HG03064 (cell line): ENCODE measurements at regions not wholly inside any gene's neighbourhood (a gene's known extent, or its start where the extent isn't known, plus 50 kb on each side); places are given as distances from the start of the nearest gene placed in this dataset.

ENCODE experiments used
- ATAC-seq: cut with Tn5 transposase; IDR thresholded peaks from one replicate; pipeline ENCODE4 v1.9.1; 2021; ENCODE audit warnings: low read depth; ENCODE audit not compliant: unreplicated experiment

GRCh38 chr3:150077581-150078247 lies 107.0 kb upstream of the PFN2 start:
- no peak for ATAC-seq

- no peak for ATAC-seq
These were observed 106.4 kb upstream of the PFN2 start for GRCh38 chr3:150077107-150077506.

- ATAC-seq, result no peak
These were observed 105.7 kb upstream of the PFN2 start for GRCh38 chr3:150076443-150076842.

GRCh38 chr3:150075417-150075865 lies 104.7 kb upstream of the PFN2 start:
- ATAC-seq, result no peak

GRCh38 chr3:150074697-150075416 lies 104.2 kb upstream of the PFN2 start:
- ATAC-seq, result peak; percentile 58

- peak; percentile 65 for ATAC-seq
These were observed 103.6 kb upstream of the PFN2 start for GRCh38 chr3:150074277-150074676.

- no peak for ATAC-seq
These were observed 102.8 kb upstream of the PFN2 start for GRCh38 chr3:150073513-150073912.

DNA sequence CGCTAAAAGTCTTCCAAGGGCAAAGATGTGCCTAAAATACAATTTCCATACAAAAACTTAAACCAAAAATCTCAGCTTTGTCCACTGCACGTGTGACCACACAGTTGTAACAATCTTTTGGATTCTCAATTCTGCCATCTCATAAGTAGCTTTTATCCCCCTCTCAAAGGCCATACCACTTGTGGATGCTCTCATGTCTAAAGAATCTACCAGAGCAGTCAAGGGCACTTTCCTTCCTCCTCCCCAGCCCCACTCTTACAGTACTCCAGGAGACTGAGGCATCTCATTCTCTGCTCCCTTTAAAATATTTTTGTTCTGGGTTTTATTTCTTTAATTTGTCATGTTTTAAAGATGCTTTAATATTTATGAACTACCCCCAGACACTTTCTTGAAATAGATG lies 102.3 kb upstream of the PFN2 start:
- ATAC-seq, result no peak

DNA sequence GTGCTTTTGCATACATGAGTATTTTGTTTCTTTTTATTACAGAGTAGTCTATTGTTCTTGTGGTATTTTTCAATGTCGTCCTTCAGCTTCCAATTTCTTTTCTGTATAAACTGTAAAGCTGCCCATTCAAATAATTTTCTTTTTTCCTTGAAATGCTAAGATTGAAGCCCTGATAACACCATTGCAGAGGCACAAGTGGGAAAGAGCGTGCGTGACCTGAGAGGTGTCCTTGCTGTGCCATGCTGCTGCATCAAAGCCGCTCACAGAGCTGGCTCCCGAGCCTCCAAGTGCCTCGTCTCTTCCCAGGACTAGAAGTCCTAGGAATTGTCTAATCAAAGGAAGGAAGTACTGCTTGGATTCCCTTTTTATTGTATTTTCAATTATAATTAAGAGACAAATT lies 101.9 kb upstream of the PFN2 start:
- no peak for ATAC-seq

GRCh38 chr3:150070271-150070670 lies 99.6 kb upstream of the PFN2 start:
- ATAC-seq, result no peak

- ATAC-seq, result no peak
These were observed 98.9 kb upstream of the PFN2 start for GRCh38 chr3:150069633-150070032.

DNA sequence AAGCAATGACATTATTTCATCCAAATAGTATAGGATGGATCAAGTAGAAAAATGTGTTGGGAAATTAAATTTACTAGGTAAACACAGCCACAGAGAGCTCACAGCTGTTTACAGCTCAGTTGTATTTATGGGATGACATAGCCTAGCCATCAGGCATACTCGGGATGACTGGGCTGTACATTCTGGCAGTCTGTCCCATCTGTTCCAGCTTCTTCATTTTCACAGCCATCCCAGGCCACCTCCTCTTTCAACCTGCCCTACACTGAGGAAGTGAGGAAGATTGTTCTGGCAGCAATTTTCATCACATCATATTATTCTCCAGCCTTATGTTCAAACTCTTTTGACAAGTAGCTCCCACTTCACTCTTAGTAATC lies 98.4 kb upstream of the PFN2 start:
- ATAC-seq, result no peak

DNA sequence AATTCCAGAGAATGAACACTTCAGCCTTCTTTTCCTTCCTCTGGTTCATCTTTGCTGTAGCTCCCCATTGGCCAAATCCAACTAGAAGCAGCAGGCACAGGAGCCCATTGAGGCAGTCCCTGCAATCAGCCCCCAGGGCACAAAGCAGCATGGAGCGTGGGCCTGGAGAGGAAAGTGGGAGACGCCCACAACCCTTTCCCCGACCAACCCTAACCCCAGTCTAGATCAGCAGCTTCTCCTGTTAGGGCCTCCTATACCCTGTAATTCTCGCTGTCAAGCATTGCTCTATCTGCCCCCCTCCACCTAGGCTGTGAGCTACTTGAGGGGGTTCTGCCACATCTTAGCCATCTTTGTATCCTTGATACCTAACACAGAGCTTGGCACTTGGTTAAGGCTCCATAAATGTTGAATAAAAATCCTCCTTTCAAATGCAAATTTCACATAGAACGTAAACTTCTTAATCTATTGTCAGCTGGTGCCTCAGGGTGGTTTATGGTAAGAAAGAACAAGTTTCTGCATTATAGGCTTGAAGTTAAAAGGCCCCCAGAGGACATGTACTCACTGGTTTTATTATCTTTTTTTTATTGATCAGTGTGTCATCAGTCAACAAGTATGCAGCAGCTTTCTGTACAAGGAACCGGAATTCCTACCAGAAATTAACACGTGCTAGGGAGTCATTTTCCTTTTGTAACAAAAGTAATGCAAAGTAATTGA lies 97.9 kb upstream of the PFN2 start:
- no peak for ATAC-seq

- no peak for ATAC-seq
These were observed 96.9 kb upstream of the PFN2 start for GRCh38 chr3:150067561-150067960.

- no peak for ATAC-seq
These were observed 94.3 kb upstream of the PFN2 start for GRCh38 chr3:150064971-150065370.

DNA sequence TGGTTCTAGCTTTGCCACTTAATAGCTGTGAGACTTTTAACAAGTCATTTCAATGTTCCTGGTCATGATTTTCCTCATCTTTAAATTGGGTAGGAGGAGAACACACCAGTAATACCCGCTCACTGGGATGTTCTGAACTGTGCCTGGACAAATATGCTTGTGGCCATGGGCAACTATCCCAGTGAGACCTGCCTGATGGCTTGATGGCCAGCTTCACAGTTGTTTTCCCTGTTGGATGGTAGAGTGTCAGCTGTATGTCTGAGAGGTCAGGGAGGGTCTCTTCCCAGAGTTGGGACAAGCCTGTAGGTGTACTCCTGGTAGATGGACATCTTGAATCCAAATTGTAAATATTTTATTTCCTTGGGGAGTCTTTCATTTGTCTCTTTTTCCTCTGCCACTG lies 92.5 kb upstream of the PFN2 start:
- ATAC-seq, result no peak

DNA sequence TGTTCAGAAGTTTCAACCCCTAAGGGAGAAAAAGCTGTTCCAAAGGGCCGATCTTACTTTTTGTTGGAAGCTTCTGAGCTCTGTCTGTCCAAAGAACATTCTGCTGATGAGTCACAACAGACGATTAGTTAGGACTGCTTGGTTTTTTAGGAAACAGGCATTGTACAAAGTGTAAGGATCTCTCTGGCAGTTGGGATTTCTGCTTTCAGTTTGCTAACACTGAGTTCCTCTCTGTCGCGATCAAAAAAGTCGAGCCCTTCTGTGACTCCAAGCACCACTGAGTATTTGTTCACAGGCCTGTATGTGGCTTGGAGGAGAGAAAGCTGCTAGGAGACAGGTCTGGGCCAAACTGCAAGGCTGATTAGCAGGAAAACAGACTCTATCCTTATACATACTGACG lies 91.8 kb upstream of the PFN2 start:
- no peak for ATAC-seq

DNA sequence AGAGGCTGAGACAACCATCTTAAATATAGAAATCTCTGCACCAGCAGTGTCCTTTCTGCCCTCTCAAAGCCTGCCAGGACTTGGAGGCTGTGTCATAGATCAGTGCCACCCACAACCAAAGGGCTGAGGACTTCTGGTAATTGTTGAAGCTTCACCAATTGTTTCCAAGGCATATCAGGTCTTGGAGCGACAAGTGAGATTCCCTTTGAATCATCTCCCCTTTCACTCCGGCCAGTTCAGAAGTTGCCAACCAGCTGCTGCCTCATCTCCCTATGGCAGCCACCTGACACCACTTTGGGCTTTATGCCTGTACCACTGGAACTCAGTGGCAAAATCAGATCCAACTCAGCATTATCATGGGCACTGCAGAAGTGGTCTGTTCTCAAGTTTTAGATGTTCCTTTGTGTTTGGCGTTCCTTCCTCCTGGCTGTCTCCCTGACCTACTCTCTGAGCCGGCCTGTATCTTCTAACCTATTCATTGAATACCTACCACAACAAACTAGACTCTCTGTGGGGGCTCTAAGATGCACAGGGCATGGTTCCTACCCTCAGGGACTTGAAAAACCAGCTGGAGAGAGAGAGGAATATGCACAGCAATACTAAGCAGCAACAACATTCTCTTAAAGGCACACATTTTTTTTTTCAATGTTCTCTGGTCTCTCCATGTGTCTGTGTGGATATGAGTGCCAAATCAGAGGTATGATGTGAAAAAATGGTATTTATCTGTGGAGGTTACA lies 90.8 kb upstream of the PFN2 start:
- no peak for ATAC-seq

- ATAC-seq, result no peak
These were observed 89.0 kb upstream of the PFN2 start for GRCh38 chr3:150059729-150060128.

DNA sequence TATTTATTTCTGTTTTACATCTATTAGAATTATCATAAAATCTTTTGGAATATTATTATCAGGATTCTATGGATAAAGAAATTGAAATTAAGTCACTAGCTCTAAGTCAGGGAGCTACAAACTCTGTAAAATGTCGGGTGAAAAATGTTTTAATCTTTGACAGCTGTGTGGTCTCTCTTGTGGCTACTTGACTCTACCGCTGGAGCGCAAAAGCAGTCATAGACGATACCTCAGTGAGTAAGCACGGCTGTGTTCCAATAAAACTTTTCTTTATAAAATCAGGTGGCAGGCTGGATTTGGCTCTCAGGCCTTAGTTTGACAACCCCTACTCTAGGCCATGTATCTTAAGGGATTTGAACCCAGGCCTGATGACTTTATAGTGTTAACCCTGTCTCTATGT lies 88.5 kb upstream of the PFN2 start:
- no peak for ATAC-seq

- ATAC-seq, result no peak
These were observed 86.5 kb upstream of the PFN2 start for GRCh38 chr3:150057227-150057626.
